ENCODE measurements at regions not wholly inside any gene's neighbourhood (a gene's known extent, or its start where the extent isn't known, plus 50 kb on each side); places are given as distances from the start of the nearest gene placed in this dataset.
A peak's percentile ranks its signal among the peaks of the same experiment; 100 is the strongest.
"Not testable (repeated sequence)": the region's sequence is repeated elsewhere in the genome, so short reads cannot be mapped to it uniquely, and the experiment has no call there.

GRCh38 chr2:215740071-215740470 is 273.3 kb downstream of the MREG start:
- DNase-seq, result no peak

GRCh38 chr2:215738351-215738750 is 275.0 kb downstream of the MREG start:
- no peak for DNase-seq

- DNase-seq, result no peak
Measured at GRCh38 chr2:215737477-215737876, 275.9 kb downstream of the MREG start.

DNA sequence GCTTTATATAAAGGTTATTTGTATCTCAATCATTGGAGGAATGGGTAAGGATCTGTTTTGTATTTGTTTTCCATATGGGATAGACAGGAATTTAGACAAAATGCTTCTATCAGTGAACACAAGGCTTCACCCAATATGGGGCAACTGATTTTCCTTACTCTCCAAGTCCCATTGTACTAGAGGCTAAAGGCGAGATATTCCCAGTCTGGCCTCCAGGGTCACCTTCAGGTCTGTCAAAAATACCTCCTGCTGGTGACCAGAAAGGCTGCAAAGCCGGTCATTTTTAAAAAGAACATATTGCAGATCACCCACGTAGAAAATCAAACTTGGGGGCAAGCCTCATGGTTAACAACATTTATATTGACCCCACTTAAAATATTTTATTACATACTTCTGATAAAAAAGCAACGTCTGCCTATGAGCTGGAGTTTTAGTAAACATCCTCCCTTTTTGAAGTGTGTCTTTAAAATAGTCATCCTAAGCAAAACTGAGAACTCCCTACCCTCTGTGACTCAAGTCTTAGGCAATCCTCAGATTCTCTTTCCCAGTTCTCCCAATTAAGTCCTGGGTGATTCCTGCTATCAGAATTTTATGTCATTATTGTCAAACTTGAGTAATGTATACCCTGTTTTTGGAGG is 276.6 kb downstream of the MREG start:
- peak; percentile 19 for DNase-seq

DNA sequence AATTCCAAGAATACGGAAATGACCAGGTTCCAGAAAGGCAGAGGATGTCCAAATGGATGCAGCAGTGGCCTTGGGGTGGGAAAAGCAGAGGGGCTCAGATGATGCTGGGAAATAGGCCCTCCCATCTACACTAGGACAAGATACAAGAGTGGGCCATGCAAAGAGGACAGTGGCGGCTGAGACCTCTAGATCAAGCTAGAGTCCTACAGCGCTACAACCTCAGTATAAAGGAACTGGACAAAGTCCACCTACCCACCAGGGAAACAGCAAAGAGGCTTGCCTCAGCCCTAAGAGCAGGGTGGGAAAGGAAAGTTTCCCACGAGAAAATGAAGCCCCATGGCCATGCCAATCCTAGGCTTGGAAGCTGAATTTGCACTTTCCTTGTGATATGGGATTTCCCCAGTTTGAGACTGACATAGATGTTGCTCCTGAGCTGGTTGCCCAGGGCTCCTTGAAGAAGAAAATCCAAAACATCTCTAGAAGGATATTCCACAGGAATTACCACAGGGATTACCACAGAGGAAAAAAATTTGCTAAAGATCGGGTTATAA is 282.2 kb downstream of the MREG start:
- DNase-seq, result no peak

- DNase-seq, result no peak
Measured at GRCh38 chr2:215729985-215730620, 283.2 kb downstream of the MREG start.

GRCh38 chr2:215728504-215729065 is 284.8 kb downstream of the MREG start:
- DNase-seq, result peak; percentile 70

GRCh38 chr2:215727507-215728503 is 285.5 kb downstream of the MREG start:
- no peak for DNase-seq

DNA sequence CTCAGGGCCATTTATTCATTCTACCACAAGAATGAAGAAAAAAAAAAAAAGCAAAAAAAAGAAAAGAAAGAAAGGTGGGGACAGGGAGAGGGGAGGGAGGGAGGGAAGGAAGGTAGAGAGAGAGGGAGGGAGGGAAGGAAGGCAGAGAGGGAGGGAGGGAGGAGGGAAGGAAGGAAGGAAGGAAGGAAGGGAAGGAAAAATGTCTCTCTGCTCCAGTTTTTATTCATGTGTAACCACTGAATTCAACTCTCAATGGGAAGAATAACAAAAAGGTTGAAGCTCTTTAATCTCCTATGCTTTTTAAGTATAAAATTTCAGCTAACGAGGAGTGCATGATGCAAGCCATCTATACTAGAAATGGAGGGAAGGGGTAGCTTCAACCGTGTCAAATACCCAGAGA is 287.3 kb downstream of the MREG start:
- no peak for DNase-seq

- DNase-seq, result no peak
Measured at GRCh38 chr2:215724146-215724545, 288.3 kb upstream of the FN1 start.

GRCh38 chr2:215723631-215724011 is 287.8 kb upstream of the FN1 start:
- no peak for DNase-seq

DNA sequence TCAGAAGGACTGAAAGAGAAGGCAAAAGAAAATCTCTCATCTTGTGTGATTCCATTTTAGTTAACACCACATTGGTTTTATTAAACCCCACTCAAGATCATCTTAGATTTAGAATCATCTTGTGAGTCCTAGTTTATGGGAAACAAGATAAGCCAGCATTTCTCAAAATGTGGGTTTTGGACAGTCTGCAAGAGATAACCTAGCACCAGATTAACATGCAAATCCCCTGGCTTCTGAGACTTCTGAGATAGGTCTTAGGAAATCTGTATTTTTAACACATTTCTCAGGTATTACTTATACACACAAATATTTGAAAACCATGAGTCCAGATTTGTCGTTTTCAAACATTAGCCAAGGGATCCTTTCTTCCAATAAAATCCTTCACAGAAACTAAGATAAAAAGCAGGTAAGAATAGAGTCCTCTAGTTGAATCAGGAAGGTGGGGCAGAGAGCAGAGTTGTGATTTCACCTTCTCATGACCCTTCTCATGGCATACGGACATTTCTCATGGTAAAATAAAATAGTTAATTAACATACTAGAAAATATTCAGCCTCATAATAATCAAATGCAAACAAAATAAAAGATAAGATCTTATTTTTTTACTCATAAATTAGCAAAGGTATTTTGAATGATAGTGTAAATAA is 287.2 kb upstream of the FN1 start:
- DNase-seq, result no peak

DNA sequence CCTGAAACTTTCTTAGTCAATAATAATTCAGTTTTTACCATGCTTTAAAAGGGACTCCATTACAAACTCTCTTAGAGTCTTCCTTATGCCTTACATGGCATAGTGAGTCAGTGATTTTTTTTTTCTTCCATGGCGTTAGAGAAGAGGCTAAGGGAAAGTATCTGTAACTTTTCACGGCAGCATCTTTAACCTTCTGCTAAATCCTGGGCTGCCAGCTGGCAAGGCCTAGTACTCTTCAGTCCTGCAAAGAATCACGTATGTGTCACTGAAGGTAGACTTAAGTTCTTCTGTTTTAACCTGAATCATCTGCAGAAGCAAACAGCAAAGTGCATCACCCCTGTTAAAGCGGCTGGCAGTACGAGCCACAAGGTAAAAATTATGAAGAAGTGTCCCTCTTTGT is 286.3 kb upstream of the FN1 start:
- no peak for DNase-seq

DNA sequence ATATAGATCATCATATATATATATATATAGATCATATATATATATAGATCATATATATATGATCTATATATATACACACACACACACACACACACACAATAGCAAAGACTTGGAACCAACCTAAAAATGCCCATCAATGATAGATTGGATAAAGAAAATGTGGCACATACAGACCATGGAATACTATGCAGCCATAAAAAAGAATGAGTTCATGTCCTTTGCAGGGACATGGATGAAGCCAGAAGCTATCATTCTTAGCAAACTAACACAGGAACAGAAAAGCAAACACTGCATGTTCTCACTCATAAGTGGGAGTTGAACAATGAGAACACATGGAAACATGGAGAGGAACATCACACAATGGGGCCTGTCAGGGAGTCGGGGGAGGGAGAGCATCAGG is 285.6 kb upstream of the FN1 start:
- not testable (repeated sequence) for DNase-seq

DNA sequence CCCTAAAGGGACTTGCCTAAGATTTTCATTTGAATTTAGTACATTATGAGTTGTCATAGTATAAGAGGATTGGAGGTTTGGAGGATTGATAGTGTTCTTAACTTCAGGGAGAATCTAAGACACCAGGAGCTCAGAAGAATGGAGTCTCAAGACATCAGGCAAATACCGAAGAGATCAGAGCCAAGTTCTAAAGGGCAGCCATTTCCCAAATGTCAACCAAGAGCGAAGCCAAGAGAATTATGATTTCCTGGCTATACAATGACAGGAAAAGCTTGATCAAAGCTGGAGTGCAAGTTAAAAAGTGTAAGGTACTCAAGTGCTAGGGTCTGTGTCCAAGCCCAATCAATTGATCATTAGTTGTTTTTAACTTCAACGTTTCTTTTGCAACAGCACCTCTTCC is 283.0 kb upstream of the FN1 start:
- DNase-seq, result no peak

DNA sequence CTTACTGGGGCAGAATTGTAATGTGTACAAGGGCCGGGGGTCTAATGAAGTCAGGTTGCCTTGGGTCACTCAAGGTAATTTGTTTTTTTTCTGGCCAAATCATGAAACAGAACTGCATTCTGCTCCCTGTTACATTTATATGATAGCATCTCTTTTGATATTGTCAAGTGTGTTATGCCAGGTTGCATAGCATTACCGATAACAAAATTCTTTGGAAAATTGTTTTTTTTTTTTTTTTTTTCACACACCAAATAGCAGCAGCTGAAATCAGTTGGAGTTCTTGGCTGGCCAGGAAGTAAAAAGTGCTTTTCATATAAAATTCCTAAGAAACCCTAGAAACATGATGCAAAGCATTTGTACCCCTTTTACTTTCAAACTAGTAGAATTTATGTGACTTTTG is 282.6 kb upstream of the FN1 start:
- DNase-seq, result no peak

- no peak for DNase-seq
Measured at GRCh38 chr2:215717501-215718381, 281.9 kb upstream of the FN1 start.

- no peak for DNase-seq
Measured at GRCh38 chr2:215716956-215717355, 281.1 kb upstream of the FN1 start.

DNA sequence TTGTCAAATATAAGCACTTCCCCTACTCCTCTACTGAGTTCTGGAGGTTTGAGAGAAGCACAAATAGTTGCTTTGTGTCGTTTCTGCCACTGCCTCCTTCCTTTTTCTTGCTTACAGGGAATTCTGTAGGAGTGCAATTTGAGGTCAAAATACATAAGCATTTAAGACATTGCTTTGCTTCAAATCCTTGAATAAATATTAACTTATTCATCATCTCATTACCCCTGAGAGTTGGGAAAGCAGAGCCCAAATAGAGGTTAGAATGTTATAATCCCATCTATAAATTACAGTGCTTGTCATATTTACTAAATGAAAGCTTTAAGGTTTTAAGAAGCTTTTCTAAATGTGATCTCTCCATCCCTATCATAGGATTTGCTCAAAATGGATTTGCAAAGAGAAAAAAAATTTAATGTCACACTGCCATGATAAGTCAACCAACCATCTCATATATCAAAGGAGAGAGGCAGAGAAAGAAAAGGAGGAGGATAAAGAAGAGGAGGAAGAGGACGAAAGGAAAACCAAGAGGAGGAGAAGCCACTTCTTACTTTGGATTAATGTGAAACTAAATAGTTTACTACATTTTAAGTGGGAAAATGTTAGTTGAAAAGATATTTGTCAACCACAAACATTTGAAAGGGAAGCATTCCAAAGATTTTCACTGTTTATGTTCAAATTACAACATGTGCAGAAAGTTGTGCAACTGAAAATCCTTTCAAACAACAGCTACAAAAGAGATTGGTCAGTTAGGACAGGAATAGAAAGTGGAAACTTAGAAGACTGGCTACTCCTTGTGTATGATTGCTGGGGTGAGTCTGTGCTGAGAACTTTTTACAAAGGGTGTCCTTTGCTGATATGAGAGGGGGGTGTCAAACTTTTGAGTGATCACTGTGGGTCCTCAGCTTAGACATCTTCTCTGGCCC is 277.3 kb upstream of the FN1 start:
- no peak for DNase-seq

- DNase-seq, result no peak
Measured at GRCh38 chr2:215712219-215712868, 276.5 kb upstream of the FN1 start.
